Spleen (tissue), 7 donors: ENCODE measurements at regions not wholly inside any gene's neighbourhood (a gene's known extent, or its start where the extent isn't known, plus 50 kb on each side); places are given as distances from the start of the nearest gene placed in this dataset.

Experiments used
- CTCF ChIP-seq, 11 experiments: fragments of 200-600 bp in 7 of 11; fragments of 450-650 bp in 4 of 11; sonication (generic) in 4 of 11; IDR thresholded peaks in 8 of 11; conservative IDR thresholded peaks in 3 of 11; 1 replicate in 7 of 11; 2 replicates in 4 of 11; pipeline versions ENCODE4 v1.4.0 to v1.8.0; 2016 to 2021; ENCODE audit warnings: antibody characterized with exemption in 11 of 11, inconsistent platforms in 4 of 11, mild to moderate bottlenecking in 1 of 11
- POLR2A ChIP-seq, 3 donors: fragments of 450-650 bp; IDR thresholded peaks; one replicate each; pipeline ENCODE4 v1.5.1; 2017; ENCODE audit warnings: antibody characterized with exemption in 3 of 3, mild to moderate bottlenecking in 1 of 3
- POLR2AphosphoS5 ChIP-seq, 3 donors: sonication (generic); formaldehyde crosslinking; IDR thresholded peaks; one replicate each; pipeline ENCODE4 v1.5.1; 2017; ENCODE audit warnings: antibody characterized with exemption in 3 of 3
- donor health status: DM: no; HTN: no; CAD: no; lungs with moderate emphysema.
- donor health status: DM: no; HTN: no; CAD: no.
- donor health status: DM: no; HTN: no; CAD: no.

- TF ChIP-seq CTCF (IDR thresholded peaks at IDR 0.05 in 8 of 11, conservative IDR thresholded peaks at IDR 0.05 in 3 of 11) (no peak), POLR2A (IDR thresholded peaks at IDR 0.05) (no peak), POLR2AphosphoS5 (IDR thresholded peaks at IDR 0.05) (no peak)
These were observed 212.6 kb upstream of the UBE2E2 start for GRCh38 chr3:22990291-22991200.
